LNCaP clone FGC (cell line): ENCODE measurements at regions not wholly inside any gene's neighbourhood (a gene's known extent, or its start where the extent isn't known, plus 50 kb on each side); places are given as distances from the start of the nearest gene placed in this dataset.

Source experiments
- DNase-seq: peaks from one replicate; pipeline ENCODE4 v3.0.0-alpha.2; 2011; ENCODE audit warnings: low read depth
- H3K4me3 ChIP-seq: 2 replicates; pipeline ENCODE4 v1.5.1; 2011; ENCODE audit warnings: mild to moderate bottlenecking, low read depth, low read length, control low read depth
- TF ChIP-seq, protein P1 (sequence below): IDR thresholded peaks from 2 replicates; pipeline ENCODE4 v1.5.1; 2012; ENCODE audit warnings: mild to moderate bottlenecking; ENCODE audit not compliant: control insufficient read depth, insufficient read depth; ENCODE audit errors: extremely low read depth

- no peak for DNase-seq
- H3K4me3 ChIP-seq: no peak overlapping the region
- TF ChIP-seq, protein P1, sequence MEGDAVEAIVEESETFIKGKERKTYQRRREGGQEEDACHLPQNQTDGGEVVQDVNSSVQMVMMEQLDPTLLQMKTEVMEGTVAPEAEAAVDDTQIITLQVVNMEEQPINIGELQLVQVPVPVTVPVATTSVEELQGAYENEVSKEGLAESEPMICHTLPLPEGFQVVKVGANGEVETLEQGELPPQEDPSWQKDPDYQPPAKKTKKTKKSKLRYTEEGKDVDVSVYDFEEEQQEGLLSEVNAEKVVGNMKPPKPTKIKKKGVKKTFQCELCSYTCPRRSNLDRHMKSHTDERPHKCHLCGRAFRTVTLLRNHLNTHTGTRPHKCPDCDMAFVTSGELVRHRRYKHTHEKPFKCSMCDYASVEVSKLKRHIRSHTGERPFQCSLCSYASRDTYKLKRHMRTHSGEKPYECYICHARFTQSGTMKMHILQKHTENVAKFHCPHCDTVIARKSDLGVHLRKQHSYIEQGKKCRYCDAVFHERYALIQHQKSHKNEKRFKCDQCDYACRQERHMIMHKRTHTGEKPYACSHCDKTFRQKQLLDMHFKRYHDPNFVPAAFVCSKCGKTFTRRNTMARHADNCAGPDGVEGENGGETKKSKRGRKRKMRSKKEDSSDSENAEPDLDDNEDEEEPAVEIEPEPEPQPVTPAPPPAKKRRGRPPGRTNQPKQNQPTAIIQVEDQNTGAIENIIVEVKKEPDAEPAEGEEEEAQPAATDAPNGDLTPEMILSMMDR: no peak
Observed at GRCh38 chr5:67541875-67542274, 345.3 kb upstream of the CD180 start.

DNA sequence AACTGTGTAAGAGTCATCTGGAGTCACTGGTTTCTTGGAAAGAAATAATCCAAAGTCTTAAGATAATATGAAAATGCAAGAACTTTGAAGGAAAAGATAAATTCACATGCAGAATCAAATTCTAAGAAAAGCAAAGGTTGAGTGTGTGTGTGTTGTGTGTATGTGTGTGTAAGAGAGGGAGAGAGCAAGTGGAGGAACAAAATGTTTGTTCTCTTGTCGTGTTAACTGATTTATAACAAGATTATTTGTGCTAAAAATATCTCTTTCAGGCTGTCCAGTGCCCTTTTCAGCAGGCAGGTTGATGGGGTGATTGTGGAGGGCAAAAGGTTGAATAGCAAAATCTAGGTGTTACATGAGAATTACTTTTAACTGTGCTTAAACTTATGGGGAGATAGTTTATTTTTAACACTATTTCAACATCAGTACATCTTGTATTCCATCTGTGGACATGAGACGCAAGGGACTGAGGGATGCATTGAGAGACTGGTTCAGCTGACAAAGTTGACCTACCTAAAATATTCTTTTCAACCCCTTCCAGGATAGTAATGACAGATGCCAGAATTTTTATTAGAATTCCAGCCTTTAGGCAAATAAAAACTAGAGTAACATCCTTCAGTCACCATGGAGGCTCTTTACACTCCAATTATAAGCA, 342.4 kb upstream of the CD180 start:
- no peak for DNase-seq
- H3K4me3 ChIP-seq: no peak overlapping the region
- TF ChIP-seq, protein P1: no peak

DNA sequence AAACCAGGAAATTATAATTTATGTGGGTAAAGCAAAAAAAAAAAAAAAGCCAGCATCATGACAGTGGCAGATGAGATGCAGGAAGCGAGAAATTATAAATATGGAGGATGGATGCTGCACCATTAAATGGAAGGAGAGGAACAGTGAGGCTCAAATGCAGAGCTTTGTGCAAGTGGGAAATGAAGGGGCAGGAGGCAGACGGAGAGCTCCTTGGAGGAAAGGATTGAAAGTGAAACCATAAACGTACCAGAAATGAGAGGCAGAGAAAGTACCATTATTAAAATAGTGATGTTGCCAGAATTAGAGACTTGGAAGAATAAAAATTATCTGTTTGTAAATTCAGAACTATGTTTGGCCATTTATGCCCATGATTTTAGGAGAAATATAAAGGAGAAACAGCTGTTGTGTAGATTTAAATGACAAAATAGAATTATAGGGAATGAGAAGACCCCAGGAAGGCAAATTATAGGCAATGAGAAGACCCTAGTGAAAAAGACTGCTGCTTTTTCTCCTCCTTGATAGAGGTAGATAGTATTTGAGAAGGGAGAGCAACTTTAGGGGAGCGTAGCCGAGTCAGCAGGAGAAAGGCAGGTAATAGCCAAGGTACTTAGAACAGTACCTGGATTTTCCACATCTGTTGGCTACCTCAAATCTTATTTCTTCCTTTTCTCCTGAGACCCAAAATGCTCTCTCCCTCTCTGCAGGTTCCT, 341.0 kb upstream of the CD180 start:
- TF ChIP-seq, protein P1: no peak
- H3K4me3 ChIP-seq: no peak overlapping the region
- no peak for DNase-seq

DNA sequence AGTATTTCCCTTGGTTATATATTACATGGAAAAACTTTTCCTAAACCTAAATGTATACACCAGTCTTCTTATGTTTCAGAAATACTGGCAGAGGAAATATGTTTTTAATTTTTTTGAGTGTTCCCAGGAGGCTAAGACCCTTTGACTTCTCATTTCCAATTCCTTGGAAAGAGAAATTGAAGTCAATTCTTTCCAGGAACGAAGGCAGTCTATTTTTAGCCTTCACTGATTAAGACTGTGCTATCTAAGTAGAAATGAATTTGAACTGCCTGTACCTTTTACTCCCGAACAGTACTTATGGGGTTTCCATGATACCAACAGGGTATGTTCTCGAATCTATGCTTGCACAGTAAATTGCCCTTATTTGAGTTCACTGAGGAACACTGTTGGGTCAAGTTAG, 340.3 kb upstream of the CD180 start:
- H3K4me3 ChIP-seq: no peak overlapping the region
- TF ChIP-seq, protein P1: no peak
- DNase-seq: no peak

- no peak for DNase-seq
- TF ChIP-seq, protein P1: no peak
- no peak overlapping the region for H3K4me3 ChIP-seq
Observed at GRCh38 chr5:67530609-67531255, 334.1 kb upstream of the CD180 start.

GRCh38 chr5:67528953-67529352, 332.4 kb upstream of the CD180 start:
- DNase-seq: no peak
- H3K4me3 ChIP-seq: no peak overlapping the region
- TF ChIP-seq, protein P1: no peak

- TF ChIP-seq, protein P1: no peak
- DNase-seq: no peak
- H3K4me3 ChIP-seq: no peak overlapping the region
Observed at GRCh38 chr5:67526793-67527192, 330.2 kb upstream of the CD180 start.
